ENCODE measurements at regions not wholly inside any gene's neighbourhood (a gene's known extent, or its start where the extent isn't known, plus 50 kb on each side); places are given as distances from the start of the nearest gene placed in this dataset.
A peak's percentile ranks its signal among the peaks of the same experiment; 100 is the strongest.
"Not testable (repeated sequence)": the region's sequence is repeated elsewhere in the genome, so short reads cannot be mapped to it uniquely, and the experiment has no call there.

- DNase-seq: no peak
These were observed 202.4 kb downstream of the C9orf50 start for GRCh38 chr9:129418451-129418850.

DNA sequence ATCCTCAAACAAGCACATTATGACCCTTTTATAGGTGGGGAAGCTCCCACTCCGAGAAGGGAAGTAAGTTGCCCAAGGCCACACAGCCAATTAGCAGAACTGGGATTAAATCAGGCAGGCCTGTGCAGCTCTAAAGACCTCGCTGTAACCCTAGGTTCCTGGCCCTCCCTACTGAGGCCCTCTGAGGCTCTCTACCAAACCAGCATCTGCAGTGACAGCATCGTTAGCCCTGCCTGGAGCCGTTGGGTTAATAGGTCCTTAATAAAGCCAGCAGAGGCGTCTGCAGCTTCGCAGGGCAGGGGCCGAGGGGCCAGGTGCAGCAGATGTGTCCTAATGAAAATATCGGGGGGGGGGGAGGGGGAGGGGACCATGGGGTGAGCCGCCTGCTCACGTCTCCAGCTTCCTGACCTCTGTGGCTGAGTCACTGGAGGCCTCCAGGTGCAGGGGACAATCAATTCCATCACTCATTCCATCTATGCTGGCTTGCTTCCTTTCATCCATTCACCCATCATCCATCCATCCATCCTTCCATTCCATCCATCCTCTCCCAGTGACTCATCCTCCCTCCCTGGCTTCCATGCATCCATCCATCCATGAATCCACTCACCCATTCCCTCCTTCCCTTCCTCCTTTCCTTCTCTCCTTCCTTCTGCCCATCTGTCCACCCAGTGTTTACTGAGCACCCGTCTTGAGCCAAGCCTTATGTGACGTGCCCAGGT is 203.9 kb downstream of the C9orf50 start:
- no peak for DNase-seq

DNA sequence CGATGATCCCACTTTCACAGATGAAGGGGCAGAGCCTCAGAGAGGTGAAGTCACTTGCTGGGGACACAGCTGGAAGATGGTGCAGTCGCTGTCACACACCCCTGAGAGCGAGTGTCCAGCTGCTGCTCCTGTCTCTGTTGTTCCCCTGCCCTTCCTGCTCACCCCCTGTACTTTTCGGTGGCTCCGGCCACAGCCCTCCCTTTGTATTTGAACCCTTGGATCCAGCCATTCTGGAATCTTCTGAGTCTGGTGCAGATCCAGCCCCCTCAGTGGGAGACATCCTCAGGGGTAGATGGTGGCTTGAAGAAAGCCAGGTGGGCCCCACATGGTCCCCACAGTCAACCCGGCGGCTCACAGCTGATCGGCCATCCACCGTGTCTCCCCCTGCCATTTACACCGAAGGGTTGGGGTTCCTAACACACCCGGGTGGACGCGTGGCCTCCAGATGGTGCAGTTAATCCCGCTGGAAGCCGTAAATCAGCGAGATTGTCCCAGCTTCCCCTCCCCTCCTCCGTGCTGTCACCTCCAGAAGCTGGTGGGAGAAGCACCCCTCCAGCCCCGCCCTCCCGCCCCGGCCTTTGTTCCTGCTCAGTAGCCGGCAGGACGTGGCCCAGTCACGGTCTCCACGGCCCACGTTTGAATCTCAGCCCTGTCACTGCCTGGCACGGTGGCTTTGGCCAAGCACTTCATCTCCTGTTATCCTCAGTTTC is 204.8 kb downstream of the C9orf50 start:
- DNase-seq: no peak

- DNase-seq: no peak
These were observed 205.6 kb downstream of the C9orf50 start for GRCh38 chr9:129414993-129415941.

GRCh38 chr9:129414377-129414992 is 206.4 kb downstream of the C9orf50 start:
- peak in 3 of 56 donors; percentile 26 to 45 (median 28) for DNase-seq

DNA sequence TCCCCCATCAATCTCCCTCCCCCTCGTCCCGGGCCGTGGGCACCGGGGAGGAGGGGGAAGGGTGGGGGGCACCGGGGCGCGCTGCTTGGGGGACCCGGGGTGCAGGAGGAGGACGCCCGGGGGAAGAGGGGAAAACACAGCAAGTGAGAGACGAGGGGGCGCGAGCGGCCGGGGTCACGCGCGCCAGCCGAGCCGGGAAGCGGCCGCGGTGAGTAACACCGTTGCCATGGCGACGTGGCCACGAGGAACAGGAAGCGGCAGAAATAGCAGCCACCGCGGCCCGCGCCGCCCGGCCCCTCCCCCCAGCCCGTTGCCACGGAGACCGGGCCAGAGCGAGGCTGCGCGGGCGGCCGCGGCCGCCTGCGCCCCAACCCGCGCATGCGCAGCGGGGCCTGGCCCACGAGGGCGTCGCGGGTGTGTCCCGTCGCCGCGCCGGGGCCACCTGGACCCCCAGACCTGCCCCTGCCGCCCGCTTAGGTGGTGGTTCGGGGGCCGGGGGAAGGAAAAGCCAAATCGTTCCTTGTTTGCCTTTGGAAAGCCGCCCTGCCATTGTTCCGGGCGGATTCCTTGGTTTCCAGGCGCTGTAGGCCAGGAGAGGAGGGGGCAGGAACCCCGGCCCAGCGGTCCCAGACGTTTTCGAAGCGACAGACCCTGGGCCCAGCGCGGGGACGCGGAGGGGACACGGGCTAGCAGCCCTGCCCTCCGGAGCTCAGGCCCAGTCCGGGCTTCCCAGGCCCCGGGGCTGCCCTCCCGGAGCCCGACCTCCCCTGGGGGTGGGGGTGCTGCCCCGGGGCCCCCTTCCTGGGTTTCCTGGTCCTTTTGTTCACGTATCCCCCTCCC is 207.1 kb downstream of the C9orf50 start:
- peak; percentile 63 to 99 (median 92) for DNase-seq

DNA sequence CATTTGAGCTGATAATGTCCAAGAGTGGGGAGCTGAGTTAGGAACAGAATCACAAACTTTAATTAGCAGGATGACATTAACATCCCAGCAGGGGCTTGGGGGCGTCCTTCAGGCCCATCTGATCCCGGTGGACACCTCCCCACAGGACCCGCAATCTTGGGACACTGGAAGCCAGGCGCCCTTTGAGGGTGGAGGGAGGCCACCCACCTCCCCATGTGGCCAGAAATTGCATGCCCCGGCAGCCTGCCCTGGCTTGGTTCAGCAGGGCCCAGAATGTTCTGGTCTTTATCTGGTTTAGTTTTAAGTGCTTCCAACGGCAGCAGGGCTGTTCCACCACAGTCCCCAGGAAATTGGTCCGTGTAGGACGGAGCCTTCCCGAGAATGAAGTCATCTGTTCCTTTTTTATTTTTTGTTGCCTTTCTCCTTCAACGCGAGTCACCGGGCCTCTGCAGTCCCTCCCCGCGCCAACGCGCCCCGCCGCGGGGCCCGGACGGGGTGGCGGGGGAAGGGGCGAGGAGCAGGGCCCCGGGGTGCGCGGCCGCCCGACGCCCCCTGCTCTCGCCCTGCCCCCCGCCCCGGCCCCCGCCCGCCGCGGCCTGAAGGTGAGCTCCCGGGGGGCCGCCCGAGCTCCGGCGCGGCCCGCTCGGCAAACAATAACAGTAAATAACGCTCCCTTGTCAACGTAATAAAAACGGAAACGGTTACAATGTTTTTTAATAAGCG is 207.9 kb downstream of the C9orf50 start:
- peak in 36 of 56 donors; percentile 32 to 83 (median 58) for DNase-seq

DNA sequence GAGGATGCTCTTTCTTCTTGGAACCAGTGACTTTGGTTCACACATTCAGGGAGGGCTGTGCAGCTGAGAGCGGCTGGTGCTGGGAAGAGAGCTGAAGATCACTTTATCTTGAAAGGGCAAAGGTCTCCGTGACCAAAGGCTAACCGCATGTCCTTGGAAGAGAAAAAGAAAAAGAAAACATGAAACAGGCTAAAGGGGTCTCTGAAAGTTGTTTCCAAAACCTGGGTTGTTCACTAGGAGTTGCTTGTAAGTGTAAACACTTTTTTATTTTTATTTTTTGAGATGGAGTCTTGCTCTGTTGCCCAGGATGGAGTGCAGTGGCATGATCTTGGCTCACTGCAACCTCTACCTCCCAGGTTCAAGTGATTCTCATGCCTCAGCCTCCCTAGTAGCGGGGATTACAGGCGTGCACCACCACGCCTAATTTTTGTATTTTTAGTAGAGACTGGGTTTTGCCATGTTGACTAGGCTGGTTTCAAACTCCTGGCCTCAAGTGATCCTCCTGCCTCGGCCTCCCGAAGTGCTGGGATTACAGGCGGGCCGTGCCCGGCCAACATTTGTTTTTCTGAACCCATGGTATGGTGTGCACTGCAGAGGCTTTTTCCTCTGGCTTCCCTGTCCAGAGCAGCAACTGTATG is 208.6 kb downstream of the C9orf50 start:
- not testable (repeated sequence) for DNase-seq

GRCh38 chr9:129411501-129412175 is 209.3 kb downstream of the C9orf50 start:
- DNase-seq: no peak

DNA sequence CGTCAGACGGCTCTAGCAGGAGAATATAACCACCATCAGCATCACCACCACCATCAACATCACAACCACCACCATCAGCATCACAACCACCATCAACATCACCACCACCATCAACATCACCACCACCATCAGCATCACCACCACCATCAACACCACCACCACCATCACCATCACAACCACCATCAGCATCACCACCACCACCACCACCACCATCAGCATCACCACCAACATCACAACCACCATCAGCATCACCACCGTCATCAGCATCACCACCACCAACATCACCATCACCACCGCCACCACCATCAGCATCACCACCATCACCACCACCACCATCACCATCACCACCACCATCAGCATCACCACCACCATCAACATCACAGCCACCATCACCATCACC is 210.7 kb downstream of the C9orf50 start:
- no peak for DNase-seq

GRCh38 chr9:129408535-129409215 is 212.2 kb downstream of the C9orf50 start:
- DNase-seq: peak in 2 of 56 donors; percentile 20 to 24

DNA sequence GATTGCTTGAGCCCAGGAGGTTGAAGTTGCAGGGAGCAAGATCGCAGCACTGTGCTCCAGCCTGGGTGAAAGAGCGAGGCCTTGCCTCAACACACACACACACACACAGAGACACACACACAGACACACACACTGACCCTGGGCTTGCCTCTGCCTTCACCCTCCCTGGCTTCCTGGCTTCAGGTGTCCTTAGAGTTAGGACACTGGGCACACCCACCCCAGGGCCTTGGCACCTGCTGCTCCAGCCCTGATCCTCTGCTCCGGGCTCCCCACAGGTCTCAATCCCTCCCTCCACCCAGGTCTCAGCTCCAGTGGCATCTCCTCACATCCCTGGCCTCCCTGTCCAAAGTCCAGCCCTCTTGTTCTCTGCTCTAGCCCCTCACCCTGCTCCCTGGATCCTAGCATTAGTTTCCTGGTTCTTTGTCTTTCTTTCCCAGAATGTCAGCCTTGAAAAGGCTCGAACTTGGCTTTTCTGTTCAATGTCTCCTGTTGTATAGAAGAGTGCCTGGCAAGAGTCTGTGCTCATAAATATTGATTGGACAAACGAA is 212.9 kb downstream of the C9orf50 start:
- no peak for DNase-seq

GRCh38 chr9:129406278-129407225 is 214.3 kb downstream of the C9orf50 start:
- DNase-seq: no peak

DNA sequence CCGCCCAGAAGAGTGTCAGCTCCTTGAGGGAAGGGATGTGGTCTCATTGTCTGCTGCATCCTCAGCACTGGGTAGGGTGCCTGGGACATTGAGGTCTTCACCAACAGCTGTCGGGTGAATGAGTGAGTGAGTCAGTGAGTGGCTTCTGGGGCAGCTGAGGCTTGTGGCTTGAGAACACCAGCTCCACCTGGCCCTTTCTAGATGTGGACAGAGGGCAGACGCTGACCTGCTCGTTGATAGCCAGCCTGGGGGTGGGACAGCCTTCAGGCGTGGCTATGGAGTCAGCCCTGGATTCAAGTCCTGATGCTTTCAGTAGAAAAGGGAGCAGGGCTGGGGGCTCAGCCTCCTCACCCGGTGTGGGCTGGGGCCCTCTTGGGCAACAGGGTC is 215.1 kb downstream of the C9orf50 start:
- no peak for DNase-seq

DNA sequence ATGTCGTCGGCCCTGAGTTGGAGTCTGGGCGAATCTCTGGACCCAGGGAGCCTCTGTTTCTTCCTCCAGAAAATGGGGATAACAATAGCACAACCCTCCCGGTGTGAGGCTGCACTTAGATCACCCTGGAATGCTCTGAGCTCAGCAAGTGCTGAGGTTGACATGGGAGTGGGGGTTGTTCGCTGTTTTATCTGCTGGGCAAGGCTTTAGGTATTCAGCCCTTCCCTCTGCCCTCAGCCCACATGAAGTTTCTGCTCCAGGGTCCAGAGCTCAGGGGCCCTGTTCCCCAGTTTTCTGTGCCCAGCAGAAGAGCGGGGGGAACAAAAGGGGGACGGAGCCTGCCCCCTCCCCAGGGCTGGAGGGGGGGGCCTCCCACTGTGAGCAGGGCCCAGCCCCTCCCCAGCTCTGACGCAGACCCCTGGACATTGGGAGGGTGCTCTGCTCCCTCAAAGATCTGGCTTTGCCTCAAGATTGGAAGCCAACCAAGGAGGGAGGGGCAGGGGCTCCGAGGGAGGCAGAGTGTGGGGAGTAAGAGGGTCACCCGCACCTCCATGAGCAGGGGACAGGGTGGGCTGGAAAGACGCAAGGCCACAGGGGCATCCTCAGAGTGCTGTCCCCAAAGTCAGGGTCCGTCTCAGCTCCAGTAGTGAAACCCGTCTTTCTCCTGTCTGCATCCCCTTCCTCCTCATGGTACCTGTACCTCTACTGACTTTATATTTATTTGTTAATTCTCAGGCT is 215.6 kb downstream of the C9orf50 start:
- DNase-seq: no peak

DNA sequence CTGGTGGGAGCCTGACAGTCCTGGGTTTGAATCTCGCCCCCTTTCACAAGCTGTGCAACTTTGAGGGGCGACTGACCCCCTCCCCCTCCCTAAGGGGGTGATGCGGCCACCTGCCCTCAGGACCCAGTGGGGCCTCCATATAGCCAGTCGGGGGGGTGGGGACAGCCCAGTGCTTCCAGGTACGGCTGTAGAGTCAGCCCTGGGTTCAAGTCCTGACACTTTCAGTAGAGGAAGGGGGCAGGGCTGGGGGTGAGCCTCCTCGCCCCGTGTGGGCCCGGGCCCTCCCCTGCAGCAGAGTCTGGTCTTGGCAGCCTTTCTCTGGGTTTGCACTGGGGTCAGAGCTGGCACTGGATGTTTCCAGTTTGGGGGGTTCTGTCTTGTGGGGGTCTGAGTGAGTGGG is 216.3 kb downstream of the C9orf50 start:
- no peak for DNase-seq
